Kidney tubule cell (primary cell): ENCODE measurements at regions not wholly inside any gene's neighbourhood (a gene's known extent, or its start where the extent isn't known, plus 50 kb on each side); places are given as distances from the start of the nearest gene placed in this dataset.
"Not testable (repeated sequence)": the region's sequence is repeated elsewhere in the genome, so short reads cannot be mapped to it uniquely, and the experiment has no call there.

ENCODE experiments used
- DNase-seq: peaks from one replicate; pipeline ENCODE4 v3.0.0-alpha.2; 2018; ENCODE audit warnings: low spot score

DNA sequence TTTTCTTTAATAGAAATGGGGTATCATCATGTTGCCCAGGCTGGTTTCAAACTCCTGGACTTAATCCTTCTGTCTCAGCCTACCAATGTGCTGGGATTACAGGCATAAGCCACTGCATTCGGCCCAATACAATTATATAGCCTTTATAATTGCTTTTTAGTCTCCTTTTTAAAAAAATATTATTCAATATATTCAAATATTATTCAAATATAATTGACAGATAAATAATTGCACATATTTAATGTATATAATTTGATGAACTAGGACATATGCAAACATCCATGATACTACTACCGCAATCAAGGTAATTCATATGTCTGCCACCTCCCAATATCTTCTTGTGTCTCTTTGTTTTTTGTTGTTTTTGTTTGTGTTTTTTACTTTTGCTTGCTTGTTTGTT lies 894.2 kb upstream of the PTPRD start:
- no peak for DNase-seq

DNA sequence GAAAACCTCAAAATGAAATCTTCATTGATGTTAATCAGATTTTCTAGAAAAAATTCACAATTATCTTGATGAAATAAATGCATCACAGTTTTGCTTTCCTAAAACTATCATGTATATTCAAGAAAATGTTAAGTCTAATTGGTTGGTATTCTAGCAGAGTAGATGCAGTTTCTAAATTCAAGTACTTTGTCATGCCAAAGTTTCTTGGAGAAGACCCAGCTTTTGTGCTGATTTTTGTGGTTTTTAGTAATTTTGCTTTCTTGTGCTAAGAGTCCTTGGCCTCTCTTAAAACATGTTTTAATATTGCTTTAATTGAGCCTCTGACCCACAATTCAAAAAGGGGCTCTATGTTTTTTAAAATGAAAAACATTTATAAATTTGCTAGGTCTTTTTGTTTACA lies 924.8 kb upstream of the PTPRD start:
- no peak for DNase-seq

DNA sequence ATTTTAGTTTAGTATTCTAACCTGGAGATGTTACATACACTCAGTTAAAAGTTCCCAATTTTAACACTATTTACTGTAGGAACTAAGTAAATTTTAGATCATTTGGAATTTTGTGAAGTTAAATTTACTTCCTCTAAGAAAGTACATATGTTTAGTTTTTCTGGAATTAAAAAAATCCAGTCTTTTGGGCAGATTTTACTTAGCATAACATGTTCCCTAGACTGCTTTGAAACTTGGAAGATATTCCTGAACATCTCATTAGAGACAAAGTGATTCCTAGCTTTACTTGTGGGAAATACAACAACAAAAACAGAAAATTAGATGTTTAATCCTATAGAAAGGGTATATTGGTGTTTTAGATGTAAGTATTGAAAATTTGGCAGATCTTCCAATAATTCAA lies 930.0 kb upstream of the PTPRD start:
- DNase-seq = no peak

DNA sequence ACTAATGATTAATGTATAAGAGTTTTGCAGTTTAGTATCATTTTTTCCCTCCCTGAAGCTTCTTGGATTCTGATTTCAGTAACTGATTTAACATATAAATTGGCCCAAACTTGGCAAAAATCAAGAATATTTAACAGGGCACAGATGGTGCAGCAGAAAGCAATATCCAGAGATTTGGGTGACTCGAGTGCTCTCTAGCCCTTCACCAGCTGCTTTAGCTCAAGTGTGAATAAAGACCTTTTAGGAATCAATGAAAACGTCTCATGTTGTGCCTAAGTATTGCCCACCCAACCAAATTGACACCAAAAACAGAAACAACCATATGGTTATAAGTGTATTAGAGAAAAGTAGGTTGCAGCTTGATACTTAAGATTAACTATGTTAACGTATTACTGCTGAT lies 933.4 kb upstream of the PTPRD start:
- no peak for DNase-seq

DNA sequence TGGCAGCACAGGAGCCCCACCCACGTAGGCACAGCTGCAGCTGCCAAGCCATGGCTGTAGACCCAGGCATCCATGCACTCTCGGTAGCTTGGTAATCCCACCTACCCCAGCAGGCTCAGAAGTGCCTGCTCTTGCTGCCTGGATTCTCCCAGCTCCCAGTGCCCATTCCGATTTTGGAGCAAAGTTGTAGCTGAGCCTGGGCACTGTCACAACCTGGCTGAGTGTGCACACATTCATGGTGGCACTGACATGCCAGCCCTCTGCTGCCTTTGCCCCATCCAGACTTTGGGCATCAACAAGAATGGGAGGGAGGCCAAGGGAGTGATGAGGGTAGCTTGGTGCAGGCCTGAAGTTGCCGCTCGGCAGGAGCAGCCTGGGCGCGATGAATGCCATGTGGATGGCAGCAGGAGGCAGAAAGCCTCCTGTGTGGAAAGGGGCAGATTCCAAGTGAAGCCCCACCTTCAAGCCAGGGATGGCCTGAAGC lies 936.6 kb upstream of the PTPRD start:
- DNase-seq = no peak

DNA sequence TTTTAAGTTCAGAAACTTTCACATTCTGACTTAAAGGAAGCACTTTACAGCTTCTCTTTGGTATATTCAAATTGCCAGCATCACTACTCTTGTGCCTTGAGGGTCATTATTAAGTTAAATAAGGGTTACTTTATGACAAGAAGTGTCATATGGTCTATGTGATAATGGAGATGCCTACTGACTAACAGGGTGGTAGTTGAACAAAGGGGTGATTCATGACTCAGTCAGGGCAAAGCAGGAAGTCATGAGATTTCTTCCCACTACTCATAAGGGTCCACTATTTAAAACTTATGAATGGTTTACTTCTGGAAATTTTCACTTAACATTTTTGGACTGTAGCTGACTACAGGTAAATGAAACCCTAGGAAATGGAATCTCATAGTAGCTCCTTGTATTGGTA lies 938.3 kb upstream of the PTPRD start:
- no peak for DNase-seq

DNA sequence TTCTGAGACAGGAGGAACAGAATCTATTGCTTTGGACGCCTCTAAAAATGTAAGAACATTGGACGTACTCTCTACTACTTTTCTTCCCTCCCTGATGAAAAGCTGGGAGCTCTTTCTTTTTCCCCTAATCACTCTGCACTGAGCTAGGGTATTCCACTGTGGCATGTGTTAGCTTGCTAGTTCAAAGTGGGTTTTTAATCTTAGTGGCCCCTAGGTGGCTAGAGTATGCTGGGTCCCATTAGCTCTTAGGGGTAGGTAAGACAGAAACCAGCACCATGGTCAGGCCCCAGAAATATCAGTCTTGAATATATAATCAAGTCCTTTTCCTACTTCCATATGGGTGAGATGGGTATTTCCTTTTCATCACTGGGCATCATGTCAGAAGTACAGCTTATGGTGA lies 945.2 kb upstream of the PTPRD start:
- DNase-seq = no peak

DNA sequence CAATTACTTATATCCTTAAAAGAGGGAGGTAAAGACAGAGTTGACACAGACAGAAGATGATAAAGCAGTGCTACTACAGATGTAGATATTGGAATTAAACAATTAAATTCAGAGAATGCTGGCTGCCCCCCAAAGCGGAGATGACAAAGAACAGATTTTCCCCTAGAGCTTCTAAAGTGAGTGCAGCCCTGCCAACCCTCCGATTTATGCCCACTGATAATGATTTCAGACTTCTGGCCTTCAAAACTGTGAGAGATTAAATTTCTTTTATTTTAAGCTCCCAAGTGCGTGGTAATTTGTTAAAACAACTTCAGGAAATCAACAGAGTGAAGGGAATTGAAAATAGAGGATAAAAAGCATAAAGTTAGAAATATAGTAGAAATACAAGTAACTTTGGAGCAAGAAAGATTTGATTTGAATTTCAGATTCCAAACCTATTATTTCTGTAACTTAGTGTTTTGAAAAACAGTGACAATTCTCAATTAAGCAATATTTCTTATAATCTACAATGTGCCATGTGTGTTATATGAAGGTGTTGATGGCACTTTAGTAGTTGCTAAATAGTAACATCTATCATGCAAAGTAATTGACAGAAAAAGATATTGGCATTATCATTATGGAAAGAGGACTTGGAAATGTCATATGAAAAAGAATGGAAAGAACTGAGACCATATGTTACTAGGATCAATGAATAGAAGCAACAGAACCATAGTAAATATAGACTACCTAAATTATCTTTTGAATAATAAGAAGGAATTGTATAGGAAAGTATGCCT lies 946.4 kb upstream of the PTPRD start:
- DNase-seq = no peak

DNA sequence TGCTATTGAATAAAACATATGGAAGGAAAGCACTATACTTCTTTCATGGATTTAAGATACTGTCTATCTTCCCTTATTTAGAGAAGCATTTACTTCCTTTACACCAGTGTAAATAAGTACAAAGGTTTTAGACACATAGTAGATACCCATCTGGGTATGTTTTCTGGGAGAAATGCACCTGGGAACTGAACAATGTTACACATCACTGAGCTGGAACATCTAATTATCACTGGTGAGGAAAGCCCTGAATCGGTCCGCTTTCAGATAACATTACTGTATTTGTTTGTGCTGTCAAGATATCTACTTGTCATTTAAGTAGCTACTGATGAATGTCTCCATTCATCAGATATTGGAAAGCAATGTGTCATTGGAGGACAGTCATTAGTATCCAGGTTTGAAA lies 964.7 kb upstream of the PTPRD start:
- DNase-seq = no peak

DNA sequence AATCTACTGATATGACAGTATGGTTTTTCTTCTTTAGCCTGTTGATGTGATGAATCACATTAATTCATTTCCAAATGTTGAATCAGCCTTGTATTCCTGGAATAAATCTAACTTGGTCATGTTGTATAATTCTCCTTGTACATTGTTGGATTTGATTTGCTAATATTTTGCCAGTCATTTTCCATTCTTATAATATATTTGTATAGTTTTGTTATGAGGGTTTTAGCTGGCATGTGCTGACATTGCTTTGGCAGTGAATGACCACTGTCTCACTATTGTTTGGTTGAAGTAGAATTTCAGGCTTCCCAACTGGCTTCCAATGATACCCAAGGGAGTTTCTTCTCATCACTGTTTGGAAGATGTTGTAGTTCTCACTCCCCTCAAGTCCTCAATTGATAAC lies 983.0 kb upstream of the PTPRD start:
- DNase-seq = no peak

DNA sequence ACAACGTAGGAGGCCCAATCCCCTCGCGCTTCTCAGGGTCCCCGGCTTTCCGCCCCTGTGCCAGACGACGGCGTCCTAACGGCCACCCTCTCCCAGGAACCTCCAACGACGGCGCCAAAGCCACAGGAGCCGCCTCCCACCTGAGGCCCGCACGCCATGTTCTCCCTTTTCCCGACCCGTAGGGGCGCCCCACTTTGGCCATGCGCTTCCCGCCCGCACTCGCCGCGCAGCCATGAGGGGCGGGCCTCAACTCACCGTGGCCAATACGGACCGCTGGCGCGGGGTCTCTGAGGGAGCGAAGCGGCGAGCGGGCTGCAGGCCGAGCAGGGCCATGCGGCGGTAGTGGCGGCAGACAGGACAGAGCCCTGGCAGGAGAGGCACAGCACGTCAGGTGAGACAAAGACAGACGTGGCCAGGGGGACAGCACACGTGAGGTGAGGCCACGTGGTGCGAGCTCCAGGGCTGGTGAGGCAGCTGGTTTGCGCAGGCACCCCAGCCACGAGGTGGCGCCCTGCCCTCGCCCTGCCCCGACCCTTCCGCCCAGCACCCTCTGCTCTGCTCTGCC lies 1005.5 kb upstream of the PTPRD start:
- DNase-seq = no peak

DNA sequence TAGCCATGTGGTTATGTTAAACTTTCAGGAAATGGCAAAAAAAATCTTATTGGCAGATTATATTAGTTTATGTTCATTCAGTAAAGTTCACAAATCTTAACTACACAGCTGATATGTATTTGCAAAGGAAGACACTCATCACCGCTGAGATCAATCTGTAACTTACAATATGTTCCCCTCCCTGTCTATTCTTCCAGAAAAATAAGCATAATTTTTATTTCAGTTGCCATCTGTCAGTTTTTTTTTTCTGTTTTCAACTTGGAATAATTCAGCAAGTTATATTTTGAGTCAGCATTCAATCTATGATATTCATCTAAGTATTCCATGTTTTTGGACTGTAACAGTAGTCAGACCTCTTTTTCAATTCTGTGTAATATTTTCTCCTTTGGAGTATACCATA lies 1019.9 kb upstream of the PTPRD start:
- DNase-seq = no peak

DNA sequence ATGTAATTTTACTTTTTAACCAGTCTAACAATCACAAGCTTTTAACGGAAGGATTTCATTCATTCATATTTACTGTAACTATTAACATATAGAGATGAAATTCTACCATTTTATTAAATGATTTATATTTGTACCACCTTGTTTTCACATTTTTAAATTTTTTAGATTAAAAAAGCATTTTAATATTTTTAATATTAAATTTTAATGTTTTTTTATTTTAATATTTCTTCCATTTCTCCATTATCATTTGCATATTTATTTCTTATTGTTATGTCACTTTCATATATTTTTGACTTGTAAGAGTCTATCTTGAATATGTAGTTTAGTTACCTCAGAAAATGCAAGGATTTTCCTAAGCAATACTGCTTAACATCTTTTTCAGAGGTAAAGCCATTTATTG lies 1034.0 kb upstream of the PTPRD start:
- no peak for DNase-seq

DNA sequence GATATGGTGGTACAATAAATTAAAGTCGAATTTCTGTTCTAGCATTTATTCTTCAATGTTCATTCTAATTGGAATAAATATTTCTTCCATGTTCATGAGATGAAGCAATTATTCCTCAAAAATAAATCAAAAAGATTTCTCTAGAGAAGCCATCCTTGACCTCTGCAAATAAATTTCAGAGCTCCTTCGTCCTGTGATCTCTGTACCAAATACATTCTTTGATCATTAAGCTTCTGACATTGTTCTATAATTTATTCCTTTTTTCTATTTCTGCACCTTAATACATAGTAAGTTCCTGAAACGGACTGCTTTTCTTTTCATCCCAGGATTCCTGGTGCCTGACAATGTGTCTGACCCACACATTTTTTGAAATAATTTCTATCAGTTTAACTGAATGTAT lies 1039.3 kb upstream of the TYRP1 start:
- DNase-seq = no peak

DNA sequence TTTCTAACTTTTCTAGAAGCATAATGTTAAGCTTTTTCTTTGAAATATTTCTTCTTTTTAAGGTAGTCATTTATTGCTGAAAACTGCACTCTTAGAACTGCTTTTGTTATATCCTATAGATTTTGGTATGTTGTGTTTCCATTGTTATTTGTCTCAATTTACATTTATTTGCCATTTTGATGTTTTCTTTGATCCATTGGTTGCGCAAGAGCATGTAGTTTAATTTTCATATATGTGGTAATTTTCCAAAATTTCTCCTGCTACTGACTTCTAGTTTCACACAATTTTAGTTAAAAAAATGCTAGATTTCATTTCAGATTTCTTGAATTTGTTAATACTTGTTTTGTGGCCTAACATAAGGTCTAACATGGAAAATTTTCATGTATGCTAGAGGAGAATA lies 1029.3 kb upstream of the TYRP1 start:
- DNase-seq = no peak

DNA sequence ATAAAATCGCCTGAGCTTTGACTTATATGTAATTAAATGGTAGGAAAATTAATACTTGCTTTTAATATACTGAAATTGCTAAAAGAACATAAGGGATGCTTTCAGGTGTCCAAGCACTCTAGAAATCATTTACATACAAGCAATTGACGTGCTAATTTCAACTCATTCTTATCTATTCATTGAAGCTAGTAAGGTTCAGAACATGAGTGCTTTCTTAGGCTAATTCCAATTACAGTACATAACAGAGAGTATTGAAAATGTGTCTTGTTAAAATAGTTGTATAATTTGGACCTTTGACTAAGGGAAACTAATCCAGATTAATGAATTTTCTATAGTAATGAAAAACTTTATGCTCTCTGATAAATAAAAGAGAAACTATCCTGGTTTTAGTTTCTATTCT lies 1016.4 kb upstream of the TYRP1 start:
- DNase-seq = no peak

DNA sequence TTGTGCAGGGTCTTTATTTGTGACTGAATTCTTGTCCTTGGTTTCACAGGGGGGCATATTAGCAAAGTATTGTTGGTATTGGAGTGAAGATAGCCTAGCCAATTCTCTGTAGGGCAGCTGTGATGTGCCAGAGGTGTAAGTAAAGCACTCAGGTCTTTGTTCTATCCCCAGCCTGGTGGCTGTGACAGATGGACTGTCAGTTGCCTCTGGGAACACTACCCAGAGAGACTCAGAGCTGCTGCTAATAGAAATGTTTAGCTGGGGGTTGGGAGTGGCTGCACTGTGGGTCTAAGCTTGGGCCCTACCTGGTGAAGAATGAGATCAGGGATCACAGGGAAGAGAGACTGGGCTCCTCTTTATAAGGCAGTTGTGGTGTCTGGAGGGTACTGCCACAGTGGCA lies 1006.5 kb upstream of the TYRP1 start:
- DNase-seq = no peak

DNA sequence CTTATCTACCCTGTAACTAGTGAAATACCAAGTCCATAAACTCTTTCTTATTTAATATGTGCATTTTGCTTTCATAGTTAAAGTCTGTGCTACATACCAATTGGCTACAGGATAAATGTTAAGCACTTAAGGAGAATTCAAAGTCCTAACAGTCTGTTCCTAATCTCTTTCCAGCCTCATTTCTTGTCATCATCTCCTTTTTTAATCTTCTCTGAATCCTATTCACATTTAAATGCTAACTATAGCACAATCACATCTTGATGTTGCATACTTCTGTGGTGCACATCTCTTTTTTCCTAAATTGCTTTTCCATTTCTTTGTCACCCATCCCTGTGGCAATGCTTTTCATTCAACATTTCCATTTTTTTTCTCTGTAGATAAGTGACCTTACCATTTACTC lies 996.1 kb upstream of the TYRP1 start:
- DNase-seq = no peak

DNA sequence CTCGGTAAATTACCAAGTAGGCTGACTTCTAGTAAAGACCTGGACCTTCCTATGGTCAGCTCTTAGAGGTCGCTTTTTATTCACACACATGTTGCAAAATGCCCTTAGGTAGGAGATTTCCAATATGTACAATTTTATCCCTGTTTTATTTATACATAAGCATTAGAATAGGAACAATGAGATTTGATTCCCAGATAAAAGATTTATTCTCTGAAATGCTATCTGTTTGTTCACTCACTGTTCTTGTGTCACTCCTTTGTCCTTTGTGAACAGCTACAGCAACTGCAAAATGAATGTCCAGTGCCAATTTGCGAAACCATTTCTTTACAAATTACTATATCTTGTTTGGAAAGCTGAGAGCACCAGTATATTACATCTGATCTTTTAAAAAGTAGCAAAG lies 991.5 kb upstream of the TYRP1 start:
- no peak for DNase-seq

DNA sequence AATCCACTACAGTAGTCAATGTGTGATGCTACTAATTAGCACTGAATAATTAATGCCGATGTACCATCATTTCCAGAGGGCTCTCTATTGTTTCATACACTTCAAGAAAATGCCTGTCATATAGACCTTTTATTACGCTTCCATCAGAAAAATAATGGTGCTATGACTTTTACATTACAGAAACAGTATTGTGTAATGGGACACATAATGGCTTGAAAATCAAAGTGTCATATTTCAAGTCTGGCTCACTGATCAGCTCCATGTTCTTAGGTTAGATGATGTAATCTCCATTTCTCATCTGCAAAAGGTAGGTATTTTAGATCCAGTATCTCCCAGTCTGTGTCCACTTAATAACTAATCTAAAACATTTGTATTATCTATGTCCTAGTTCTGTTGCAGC lies 990.6 kb upstream of the TYRP1 start:
- DNase-seq = no peak

DNA sequence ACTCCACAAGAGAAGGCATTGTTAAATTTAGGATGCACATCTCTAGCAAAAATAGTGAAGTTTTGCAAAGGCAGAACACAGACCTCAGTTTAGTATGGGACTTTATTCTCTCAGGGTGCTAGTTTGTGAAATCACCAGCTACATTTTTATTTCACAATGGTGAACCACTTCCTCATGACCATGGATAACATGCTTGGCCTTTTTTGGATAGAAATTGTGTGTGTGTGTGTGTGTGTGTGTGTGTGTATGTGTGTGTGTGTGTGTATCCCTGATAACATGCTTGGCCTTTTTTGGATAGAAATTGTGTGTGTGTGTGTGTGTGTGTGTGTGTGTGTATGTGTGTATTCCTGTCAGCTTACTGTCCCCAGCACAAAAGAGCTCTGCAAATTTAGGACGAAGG lies 989.0 kb upstream of the TYRP1 start:
- DNase-seq = not testable (repeated sequence)

DNA sequence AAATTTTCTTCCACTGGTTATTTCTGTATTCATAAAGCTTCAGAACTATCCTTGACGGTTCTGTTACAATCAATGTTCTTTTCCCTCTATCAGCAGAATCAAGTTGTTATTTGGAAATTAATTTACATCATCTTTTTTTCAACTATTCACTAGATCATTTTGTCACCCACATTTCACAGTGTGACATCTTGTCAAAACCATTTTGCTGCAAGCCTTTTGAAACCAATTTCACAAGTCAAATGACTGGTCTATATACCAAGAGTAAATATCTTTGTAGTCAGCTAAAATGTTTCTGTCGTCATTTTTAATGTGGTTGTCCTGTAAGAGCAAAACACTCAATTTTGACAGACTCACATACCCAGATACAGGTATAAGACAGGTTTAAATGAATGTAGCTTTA lies 984.3 kb upstream of the TYRP1 start:
- no peak for DNase-seq

DNA sequence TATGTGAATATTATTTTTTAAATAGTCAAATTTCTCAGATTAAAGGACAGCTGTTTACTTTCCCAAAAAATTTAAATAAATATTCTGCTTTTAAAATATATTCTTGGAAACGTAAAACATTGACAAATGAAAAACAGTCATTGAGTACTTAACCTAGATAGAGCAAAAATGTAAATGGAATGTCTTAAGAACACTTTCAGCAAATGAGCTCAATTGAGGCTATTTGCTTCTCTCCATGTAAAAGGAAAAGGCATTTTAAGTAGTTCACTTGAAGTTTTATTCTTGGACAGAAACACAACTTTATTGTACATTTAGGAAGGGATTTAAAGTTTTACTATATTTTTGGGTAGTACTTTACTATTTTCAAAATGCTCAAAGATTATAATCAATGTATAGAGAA lies 983.6 kb upstream of the TYRP1 start:
- no peak for DNase-seq

DNA sequence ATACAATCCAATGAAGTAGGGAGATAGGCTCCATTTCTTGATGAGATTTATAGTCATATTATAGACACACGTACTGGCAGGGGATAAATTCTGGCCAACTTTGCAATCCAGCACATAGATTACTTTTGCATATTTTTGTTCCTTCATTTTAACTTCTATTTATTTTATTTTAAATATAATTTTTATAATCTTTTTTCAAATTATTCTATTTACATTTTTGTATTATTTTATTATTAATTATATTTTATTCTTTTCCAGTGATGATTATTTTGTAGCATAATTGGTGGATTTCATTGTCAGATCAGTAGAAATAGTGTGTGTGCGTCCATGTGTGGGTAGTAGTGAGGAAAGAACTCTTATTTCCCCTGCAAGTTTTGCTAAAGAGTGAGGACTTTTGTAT lies 980.1 kb upstream of the TYRP1 start:
- DNase-seq = no peak
